Astrocyte of the hippocampus (primary cell): ENCODE measurements at regions not wholly inside any gene's neighbourhood (a gene's known extent, or its start where the extent isn't known, plus 50 kb on each side); places are given as distances from the start of the nearest gene placed in this dataset.
"Not testable (repeated sequence)": the region's sequence is repeated elsewhere in the genome, so short reads cannot be mapped to it uniquely, and the experiment has no call there.

ENCODE experiments used
- DNase-seq: peaks from one replicate; pipeline ENCODE4 v3.0.0; 2011; ENCODE audit warnings: low read depth, low spot score

- DNase-seq, result no peak
Observed at GRCh38 chr17:77618173-77618572, 340.3 kb upstream of the TNRC6C start.

- no peak for DNase-seq
Observed at GRCh38 chr17:77618731-77619130, 339.8 kb upstream of the TNRC6C start.

- no peak for DNase-seq
Observed at GRCh38 chr17:77619326-77619725, 339.2 kb upstream of the TNRC6C start.

- peak; percentile 74 for DNase-seq
Observed at GRCh38 chr17:77619851-77620250, 338.7 kb upstream of the TNRC6C start.

DNA sequence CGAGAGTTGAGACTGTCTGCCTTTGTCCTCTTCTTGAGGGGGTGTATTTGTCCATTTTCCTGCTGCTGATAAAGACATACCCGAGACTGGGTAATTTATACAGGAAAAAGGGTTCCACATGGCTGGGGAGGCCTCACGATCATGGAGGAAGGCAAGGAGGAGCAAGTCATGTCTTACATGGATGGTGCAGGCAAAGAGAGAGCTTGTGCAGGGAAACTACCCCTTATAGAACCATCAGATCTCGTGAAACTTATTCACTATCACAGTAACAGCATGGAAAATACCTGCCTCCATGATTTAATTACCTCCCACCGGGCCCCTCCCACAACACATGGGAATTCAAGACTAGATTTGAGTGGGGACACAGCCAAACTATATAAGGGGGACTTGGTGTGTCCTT, 338.2 kb upstream of the TNRC6C start:
- DNase-seq, result no peak

GRCh38 chr17:77622084-77622483, 336.4 kb upstream of the TNRC6C start:
- DNase-seq, result not testable (repeated sequence)

GRCh38 chr17:77622647-77623046, 335.9 kb upstream of the TNRC6C start:
- no peak for DNase-seq

DNA sequence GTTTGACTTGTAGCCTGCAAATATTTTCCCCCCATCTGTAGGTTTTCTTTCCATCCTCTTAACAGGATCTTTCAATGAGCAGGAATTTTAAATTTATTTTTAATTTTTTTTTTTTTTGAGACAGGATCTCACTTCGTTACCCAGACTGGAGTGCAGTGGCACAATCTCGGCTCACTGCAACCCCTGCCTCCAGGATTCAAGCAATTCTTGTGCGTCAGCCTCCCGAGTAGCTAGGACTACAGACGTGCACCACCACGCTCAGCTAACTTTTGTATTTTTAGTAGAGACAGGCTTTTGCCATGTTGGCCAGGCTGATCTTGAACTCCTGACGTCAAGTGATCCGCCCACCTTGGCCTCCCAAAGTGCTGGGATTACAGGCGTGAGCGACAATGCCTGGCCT, 335.2 kb upstream of the TNRC6C start:
- not testable (repeated sequence) for DNase-seq

- no peak for DNase-seq
Observed at GRCh38 chr17:77628035-77628434, 330.5 kb upstream of the TNRC6C start.

DNA sequence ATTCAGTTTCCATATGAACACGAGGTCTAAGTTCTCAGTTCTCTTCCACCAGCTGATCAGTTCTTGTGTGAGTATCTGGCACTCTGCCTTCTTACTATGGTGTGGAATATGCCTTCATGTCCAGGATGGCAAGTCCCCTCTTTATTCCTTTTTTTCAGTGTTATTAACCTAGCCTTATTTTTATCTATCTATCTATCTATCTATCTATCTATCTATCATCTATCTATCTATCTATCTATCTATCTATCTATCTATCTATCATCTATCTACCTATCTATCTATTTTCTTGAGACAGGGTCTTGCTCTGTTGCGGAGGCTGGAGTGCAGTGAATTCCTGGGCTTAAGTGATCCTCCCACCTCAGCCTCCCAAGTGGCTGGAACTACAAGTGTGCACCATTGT, 329.2 kb upstream of the TNRC6C start:
- not testable (repeated sequence) for DNase-seq

- no peak for DNase-seq
Observed at GRCh38 chr17:77631307-77631706, 327.2 kb upstream of the TNRC6C start.

- no peak for DNase-seq
Observed at GRCh38 chr17:77632619-77633018, 325.9 kb upstream of the TNRC6C start.

- DNase-seq, result no peak
Observed at GRCh38 chr17:77634710-77635109, 323.8 kb upstream of the TNRC6C start.

GRCh38 chr17:77635176-77635575, 323.3 kb upstream of the TNRC6C start:
- no peak for DNase-seq

GRCh38 chr17:77635785-77636184, 322.7 kb upstream of the TNRC6C start:
- DNase-seq, result not testable (repeated sequence)

DNA sequence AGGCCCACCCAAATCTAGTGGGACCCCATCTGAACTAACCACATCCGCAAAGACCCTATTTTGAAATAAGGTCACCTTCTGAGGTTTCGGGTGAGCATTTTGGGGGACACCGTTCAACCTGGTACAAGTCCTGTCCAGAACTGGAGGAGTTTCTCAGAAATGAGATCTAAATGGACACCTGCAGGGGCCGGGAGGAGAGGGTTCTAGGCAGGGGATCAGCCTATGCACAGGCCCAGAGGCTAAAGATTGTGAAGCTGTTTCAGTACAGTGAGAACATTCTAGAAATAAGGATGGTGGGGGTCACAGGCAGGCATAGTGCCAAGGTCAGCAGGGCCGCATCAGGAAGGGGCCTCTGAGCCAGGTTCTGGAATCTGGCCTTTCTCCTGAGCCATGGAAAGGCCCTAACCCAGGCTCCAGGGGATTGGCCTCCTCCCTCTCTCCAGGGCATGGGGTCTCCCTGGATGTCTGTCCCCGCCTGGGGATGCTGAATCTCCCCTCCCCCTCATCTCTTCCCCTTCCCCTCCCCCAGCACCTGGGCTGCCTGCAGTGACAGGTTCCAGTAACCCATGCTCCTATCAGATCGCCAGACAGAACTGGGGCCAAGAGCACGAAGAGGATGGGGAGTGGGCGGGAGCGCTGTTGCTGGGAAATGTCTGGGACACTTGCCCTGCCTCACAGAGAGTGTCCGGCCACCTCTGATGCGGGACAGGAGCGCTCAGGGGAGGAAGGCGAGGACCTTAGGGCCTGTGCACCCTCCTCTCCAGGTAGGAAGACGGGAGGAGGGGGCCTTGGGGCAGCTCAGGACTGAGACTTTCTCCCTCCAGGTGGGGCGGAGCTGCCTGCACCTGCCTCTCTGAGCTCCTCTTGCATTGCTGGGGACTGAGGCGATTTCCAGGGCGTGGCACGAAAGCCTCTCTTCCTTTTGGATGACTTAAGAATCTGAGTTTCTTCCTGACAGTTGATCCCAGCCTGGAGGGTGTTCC, 321.4 kb upstream of the TNRC6C start:
- DNase-seq, result no peak

DNA sequence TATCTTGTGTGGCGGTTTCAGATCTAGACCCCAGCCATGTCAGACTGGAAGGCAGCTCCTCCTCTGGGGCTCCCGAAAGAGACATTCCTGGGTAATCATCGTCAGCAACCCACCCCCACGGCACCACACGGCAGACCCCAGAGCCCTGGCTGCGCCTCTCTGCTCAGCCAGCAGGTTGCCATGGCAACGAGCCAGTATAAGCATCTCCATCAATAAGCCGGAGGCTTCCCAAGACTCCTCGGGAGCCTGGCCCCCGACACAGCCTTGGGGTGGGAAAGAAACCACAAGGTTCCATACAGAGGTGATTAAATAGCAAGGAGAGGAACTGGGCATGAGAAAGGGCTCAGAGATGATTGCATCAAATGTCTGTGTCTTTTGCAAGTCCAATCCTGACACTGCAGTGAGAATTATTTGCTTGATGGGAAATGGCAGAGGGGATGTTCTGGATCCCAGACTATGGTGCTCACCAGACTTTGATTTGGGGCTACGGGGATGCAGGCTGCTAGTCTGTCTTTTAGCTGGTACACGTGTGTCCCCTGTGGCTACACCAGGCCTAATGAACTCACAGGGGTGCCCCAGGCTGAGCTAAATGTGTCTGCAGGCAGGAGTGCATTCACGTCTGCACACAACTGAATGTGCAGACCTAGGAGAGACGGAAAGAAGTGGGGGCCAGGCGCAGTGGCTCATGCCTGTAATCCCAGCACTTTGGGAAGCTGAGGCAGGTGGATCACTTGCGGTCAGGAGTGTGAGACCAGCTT, 320.5 kb upstream of the TNRC6C start:
- DNase-seq, result peak; percentile 20

- DNase-seq, result no peak
Observed at GRCh38 chr17:77640252-77640651, 318.3 kb upstream of the TNRC6C start.

- no peak for DNase-seq
Observed at GRCh38 chr17:77640916-77641605, 317.4 kb upstream of the TNRC6C start.

- DNase-seq, result no peak
Observed at GRCh38 chr17:77641718-77642117, 316.8 kb upstream of the TNRC6C start.

DNA sequence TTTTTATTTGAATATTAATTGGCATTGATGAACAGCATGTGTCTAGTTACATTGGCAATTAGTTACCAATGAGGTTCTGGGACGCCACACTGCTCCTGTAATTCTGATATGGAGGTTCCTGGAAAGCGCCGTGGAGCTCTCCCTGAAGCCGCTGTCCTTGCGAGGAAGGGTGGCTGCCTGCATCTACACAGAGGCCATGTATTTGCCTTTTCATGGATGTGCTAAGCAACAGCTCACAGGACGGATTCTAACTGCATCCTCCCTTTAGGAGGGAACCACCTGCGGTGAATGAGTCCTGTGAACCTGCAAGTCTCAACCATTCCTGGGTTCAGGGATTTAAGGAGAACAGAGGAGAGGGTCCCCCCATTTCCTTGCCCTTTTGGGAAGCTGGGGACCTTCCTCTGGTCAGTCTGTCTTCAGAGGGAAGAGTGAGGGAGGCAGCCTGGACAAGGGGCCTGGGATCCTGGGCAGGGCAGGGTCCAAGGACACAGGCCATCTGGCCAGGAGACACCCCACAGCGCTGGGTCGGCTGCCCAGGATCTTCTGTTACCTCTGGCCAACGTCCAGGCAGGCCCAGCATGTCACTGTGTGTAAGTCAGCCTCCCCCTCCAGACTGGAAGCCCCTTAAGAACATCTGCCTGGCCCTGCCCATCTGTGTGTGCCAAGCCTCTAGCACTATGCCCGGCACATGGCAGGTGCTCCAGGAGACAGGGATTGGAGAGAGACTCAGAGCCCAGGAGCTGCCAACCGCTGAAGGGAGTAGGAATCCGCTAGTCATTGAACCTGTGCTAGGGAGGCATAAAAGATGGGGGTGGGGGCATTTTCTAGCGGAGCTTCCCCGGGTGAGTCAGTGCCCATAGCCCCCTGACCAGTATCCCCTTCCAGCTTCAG, 314.1 kb upstream of the TNRC6C start:
- DNase-seq, result no peak
